MM.1S (cell line): ENCODE measurements at regions not wholly inside any gene's neighbourhood (a gene's known extent, or its start where the extent isn't known, plus 50 kb on each side); places are given as distances from the start of the nearest gene placed in this dataset.

Experiments
- EZH2 ChIP-seq: fragments of 300-600 bp; sonication (generic); optimal IDR thresholded peaks from 2 replicates; pipeline ENCODE3; 2017; ENCODE audit warnings: low read depth, mild to moderate bottlenecking, antibody characterized with exemption, low read length, mixed read lengths
- TF ChIP-seq, protein P1 (sequence below): fragments of 300-600 bp; sonication (generic); IDR thresholded peaks from 2 replicates; pipeline ENCODE4 v1.5.1; 2016; ENCODE audit warnings: antibody characterized with exemption, low read length, mixed read lengths

DNA sequence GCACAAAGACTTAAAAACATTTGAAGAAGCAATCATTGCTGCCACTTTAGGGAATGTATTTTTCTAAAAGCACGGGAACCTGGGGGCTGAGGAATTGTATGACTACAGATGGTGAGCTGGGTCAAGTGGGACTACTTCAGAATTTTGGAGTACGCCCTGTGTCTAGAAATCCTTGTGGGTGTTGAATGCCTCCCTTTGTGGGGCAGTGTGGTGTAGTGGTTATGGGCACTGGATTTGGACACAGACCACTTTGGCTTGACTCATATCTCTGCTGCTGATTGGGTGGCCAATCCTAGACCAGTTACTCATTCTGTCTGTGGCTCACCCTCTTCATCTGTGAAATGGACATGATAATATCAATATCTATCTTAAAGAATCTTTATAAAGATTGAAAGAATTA, 155.0 kb upstream of the RPS6KA3 start:
- TF ChIP-seq, protein P1, sequence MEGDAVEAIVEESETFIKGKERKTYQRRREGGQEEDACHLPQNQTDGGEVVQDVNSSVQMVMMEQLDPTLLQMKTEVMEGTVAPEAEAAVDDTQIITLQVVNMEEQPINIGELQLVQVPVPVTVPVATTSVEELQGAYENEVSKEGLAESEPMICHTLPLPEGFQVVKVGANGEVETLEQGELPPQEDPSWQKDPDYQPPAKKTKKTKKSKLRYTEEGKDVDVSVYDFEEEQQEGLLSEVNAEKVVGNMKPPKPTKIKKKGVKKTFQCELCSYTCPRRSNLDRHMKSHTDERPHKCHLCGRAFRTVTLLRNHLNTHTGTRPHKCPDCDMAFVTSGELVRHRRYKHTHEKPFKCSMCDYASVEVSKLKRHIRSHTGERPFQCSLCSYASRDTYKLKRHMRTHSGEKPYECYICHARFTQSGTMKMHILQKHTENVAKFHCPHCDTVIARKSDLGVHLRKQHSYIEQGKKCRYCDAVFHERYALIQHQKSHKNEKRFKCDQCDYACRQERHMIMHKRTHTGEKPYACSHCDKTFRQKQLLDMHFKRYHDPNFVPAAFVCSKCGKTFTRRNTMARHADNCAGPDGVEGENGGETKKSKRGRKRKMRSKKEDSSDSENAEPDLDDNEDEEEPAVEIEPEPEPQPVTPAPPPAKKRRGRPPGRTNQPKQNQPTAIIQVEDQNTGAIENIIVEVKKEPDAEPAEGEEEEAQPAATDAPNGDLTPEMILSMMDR = no peak
- TF ChIP-seq EZH2 = no peak
